Neural cell (in vitro differentiated cells): ENCODE measurements at regions not wholly inside any gene's neighbourhood (a gene's known extent, or its start where the extent isn't known, plus 50 kb on each side); places are given as distances from the start of the nearest gene placed in this dataset.

Source experiments
- H2AFZ ChIP-seq: fragments of 200-600, 300-800 bp; sonication (generic), shearing (Covaris generic); 2 replicates; pipeline ENCODE4 v1.6.0; 2014; ENCODE audit warnings: low read depth, mild to moderate bottlenecking, antibody characterized with exemption, low read length, moderate library complexity
- H3F3A ChIP-seq: fragments of 200-600 bp; shearing (Covaris generic); 2 replicates; pipeline ENCODE4 v1.6.1; 2016; ENCODE audit warnings: mild to moderate bottlenecking, moderate library complexity, mixed read lengths, antibody characterized with exemption, low read length; ENCODE audit not compliant: insufficient read depth, poor library complexity, severe bottlenecking
- H3K27ac ChIP-seq: fragments of 200-600, 300-800 bp; sonication (generic), shearing (Covaris generic); 2 replicates; pipeline ENCODE4 v1.5.1; 2014; ENCODE audit warnings: mild to moderate bottlenecking, low read length, moderate library complexity
- H3K27me3 ChIP-seq: fragments of 300-800, 200-600 bp; sonication (generic), shearing (Covaris generic); 2 replicates; pipeline ENCODE4 v1.6.0; 2014; ENCODE audit warnings: mild to moderate bottlenecking, low read depth, low read length, moderate library complexity; ENCODE audit not compliant: insufficient read depth
- H3K36me3 ChIP-seq: fragments of 300-800, 200-600 bp; sonication (generic), shearing (Covaris generic); 2 replicates; pipeline ENCODE4 v1.5.1; 2014; ENCODE audit warnings: mild to moderate bottlenecking, antibody characterized with exemption, low read length, moderate library complexity; ENCODE audit not compliant: insufficient read depth
- H3K4me2 ChIP-seq: fragments of 300-800, 200-600 bp; sonication (generic), shearing (Covaris generic); 2 replicates; pipeline ENCODE4 v1.6.0; 2014; ENCODE audit warnings: mild to moderate bottlenecking, low read length
- H3K4me3 ChIP-seq: fragments of 300-800, 200-600 bp; sonication (generic), shearing (Covaris generic); 2 replicates; pipeline ENCODE4 v1.5.1; 2014; ENCODE audit warnings: mild to moderate bottlenecking, low read length, moderate library complexity
- H3K79me2 ChIP-seq: fragments of 200-600 bp; shearing (Covaris generic); replicated peaks from 2 replicates; pipeline ENCODE4 v1.6.0; 2014; ENCODE audit warnings: mild to moderate bottlenecking, low read length, moderate library complexity; ENCODE audit not compliant: insufficient read depth
- H3K9ac ChIP-seq: fragments of 300-800, 200-600 bp; sonication (generic), shearing (Covaris generic); 2 replicates; pipeline ENCODE4 v1.6.1; 2016; ENCODE audit warnings: mild to moderate bottlenecking, low read length, mixed read lengths
- H3K9me2 ChIP-seq: fragments of 200-600 bp; shearing (Covaris generic); 2 replicates; pipeline ENCODE4 v1.6.1; 2016; ENCODE audit warnings: mild to moderate bottlenecking, low read length, mixed read lengths; ENCODE audit not compliant: insufficient read depth
- H3K9me3 ChIP-seq: fragments of 200-600, 300-800 bp; sonication (generic), shearing (Covaris generic); 2 replicates; pipeline ENCODE4 v1.6.1; 2016; ENCODE audit warnings: mild to moderate bottlenecking, mixed run types, low read length, moderate library complexity, mixed read lengths
- H4K20me1 ChIP-seq: fragments of 200-600 bp; shearing (Covaris generic); 2 replicates; pipeline ENCODE4 v1.6.1; 2016; ENCODE audit warnings: mild to moderate bottlenecking, mixed run types; ENCODE audit not compliant: insufficient read depth
- EP300 ChIP-seq: fragments of 450-650 bp; conservative IDR thresholded peaks from 2 replicates; pipeline ENCODE4 v1.6.1; 2014; ENCODE audit warnings: antibody characterized with exemption, mild to moderate bottlenecking, moderate library complexity; ENCODE audit not compliant: poor library complexity, severe bottlenecking
- EZH2 ChIP-seq: fragments of 200-600, 300-800 bp; shearing (Covaris generic), sonication (generic); IDR thresholded peaks from 2 replicates; pipeline ENCODE4 v1.6.1; 2014; ENCODE audit warnings: antibody characterized with exemption, low read length, borderline replicate concordance, mild to moderate bottlenecking; ENCODE audit not compliant: insufficient read depth, poor library complexity, severe bottlenecking
- MXI1 ChIP-seq: fragments of 450-650 bp; conservative IDR thresholded peaks from 2 replicates; pipeline ENCODE4 v1.6.1; 2014; ENCODE audit warnings: antibody characterized with exemption, mild to moderate bottlenecking; ENCODE audit not compliant: poor library complexity, severe bottlenecking
- POLR2AphosphoS5 ChIP-seq: IDR thresholded peaks from 2 replicates; pipeline ENCODE4 v1.6.1; 2012
- RAD21 ChIP-seq: fragments of 450-650 bp; conservative IDR thresholded peaks from 2 replicates; pipeline ENCODE4 v1.6.1; 2014; ENCODE audit warnings: antibody characterized with exemption, mild to moderate bottlenecking, moderate library complexity
- SMC3 ChIP-seq: fragments of 450-650 bp; conservative IDR thresholded peaks from 2 replicates; pipeline ENCODE4 v1.6.1; 2014; ENCODE audit warnings: antibody characterized with exemption, mild to moderate bottlenecking, moderate library complexity; ENCODE audit not compliant: poor library complexity
- TAF1 ChIP-seq: IDR thresholded peaks from 2 replicates; pipeline ENCODE4 v1.6.1; 2012; ENCODE audit warnings: low read depth
- TF ChIP-seq, protein P1 (sequence below): fragments of 450-650 bp; IDR thresholded peaks from 2 replicates; pipeline ENCODE4 v1.5.1; 2014; ENCODE audit warnings: antibody characterized with exemption, mild to moderate bottlenecking, moderate library complexity; ENCODE audit not compliant: poor library complexity, severe bottlenecking
- TF ChIP-seq, protein P2 (sequence below): IDR thresholded peaks from 2 replicates; pipeline ENCODE4 v1.6.1; 2012; ENCODE audit warnings: borderline replicate concordance

DNA sequence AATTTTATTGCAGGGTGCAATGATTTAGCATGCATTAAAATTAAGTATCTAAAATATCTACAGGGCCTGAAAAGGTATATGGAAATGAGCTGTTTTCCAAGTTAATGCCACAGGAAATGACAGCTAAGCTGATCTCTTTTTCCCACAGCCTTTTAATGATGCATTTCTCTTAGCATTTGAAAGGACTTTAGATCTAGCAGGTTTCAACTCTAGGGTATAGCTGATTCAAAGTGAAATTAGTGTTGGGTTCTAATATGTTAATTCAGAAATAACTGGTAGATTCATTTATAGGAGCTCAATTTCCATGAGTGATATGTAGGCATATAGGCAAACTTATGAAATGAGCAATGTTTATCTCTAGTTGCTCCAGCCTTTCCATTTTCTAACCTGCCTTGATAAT lies 274.2 kb downstream of the CASP12 start:
- H3F3A ChIP-seq: no peaks in the 10 kb centered on the region
- H4K20me1 ChIP-seq: no peaks in the 10 kb centered on the region
- H3K36me3 ChIP-seq: no peaks in the 10 kb centered on the region
- H3K27me3 ChIP-seq: no peaks in the 10 kb centered on the region
- H3K4me3 ChIP-seq: no peak overlapping the region
- H2AFZ ChIP-seq: no peak overlapping the region
- H3K79me2 ChIP-seq: no peaks in the 10 kb centered on the region
- H3K4me2 ChIP-seq: no peak overlapping the region
- TF ChIP-seq SMC3 (no peak), EZH2 (no peak), RAD21 (no peak)
- H3K27ac ChIP-seq: no peak overlapping the region
- no peaks in the 10 kb centered on the region for H3K9me3 ChIP-seq
- H3K9ac ChIP-seq: no peak overlapping the region
- H3K9me2 ChIP-seq: no peaks in the 10 kb centered on the region

DNA sequence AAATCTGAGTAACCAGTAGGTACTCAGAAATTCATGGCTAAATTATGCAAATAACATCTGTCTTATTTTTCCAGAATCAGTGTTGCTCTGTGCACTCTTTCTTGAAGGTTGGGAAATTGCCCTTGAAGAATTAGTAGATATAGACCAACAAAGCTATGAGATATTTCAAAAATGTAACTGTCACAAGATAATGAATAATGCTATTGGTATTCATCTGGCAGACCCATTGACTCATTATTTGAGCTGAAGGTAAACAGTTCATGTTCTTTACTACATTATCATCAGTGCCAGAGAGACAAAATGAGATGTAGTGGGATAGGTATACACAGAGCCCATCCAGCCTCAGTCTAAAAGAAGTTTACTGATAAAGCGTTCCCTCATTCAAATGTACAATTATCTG lies 274.7 kb downstream of the CASP12 start:
- Histone ChIP-seq H3F3A (no peaks in the 10 kb centered on the region), H2AFZ (no peak overlapping the region), H3K9me3 (no peaks in the 10 kb centered on the region), H3K4me2 (no peak overlapping the region), H3K4me3 (no peak overlapping the region), H3K27ac (no peak overlapping the region), H3K36me3 (no peaks in the 10 kb centered on the region), H4K20me1 (no peaks in the 10 kb centered on the region), H3K9ac (no peak overlapping the region), H3K27me3 (no peaks in the 10 kb centered on the region), H3K79me2 (no peaks in the 10 kb centered on the region), H3K9me2 (no peaks in the 10 kb centered on the region)
- TF ChIP-seq RAD21: no peak
- no peak for TF ChIP-seq EP300
- TF ChIP-seq, protein P1, sequence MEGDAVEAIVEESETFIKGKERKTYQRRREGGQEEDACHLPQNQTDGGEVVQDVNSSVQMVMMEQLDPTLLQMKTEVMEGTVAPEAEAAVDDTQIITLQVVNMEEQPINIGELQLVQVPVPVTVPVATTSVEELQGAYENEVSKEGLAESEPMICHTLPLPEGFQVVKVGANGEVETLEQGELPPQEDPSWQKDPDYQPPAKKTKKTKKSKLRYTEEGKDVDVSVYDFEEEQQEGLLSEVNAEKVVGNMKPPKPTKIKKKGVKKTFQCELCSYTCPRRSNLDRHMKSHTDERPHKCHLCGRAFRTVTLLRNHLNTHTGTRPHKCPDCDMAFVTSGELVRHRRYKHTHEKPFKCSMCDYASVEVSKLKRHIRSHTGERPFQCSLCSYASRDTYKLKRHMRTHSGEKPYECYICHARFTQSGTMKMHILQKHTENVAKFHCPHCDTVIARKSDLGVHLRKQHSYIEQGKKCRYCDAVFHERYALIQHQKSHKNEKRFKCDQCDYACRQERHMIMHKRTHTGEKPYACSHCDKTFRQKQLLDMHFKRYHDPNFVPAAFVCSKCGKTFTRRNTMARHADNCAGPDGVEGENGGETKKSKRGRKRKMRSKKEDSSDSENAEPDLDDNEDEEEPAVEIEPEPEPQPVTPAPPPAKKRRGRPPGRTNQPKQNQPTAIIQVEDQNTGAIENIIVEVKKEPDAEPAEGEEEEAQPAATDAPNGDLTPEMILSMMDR: no peak
- TF ChIP-seq SMC3: no peak
- TF ChIP-seq POLR2AphosphoS5: no peak
- no peak for TF ChIP-seq EZH2
- no peak for TF ChIP-seq TAF1
- TF ChIP-seq MXI1: no peak
- TF ChIP-seq, protein P2, sequence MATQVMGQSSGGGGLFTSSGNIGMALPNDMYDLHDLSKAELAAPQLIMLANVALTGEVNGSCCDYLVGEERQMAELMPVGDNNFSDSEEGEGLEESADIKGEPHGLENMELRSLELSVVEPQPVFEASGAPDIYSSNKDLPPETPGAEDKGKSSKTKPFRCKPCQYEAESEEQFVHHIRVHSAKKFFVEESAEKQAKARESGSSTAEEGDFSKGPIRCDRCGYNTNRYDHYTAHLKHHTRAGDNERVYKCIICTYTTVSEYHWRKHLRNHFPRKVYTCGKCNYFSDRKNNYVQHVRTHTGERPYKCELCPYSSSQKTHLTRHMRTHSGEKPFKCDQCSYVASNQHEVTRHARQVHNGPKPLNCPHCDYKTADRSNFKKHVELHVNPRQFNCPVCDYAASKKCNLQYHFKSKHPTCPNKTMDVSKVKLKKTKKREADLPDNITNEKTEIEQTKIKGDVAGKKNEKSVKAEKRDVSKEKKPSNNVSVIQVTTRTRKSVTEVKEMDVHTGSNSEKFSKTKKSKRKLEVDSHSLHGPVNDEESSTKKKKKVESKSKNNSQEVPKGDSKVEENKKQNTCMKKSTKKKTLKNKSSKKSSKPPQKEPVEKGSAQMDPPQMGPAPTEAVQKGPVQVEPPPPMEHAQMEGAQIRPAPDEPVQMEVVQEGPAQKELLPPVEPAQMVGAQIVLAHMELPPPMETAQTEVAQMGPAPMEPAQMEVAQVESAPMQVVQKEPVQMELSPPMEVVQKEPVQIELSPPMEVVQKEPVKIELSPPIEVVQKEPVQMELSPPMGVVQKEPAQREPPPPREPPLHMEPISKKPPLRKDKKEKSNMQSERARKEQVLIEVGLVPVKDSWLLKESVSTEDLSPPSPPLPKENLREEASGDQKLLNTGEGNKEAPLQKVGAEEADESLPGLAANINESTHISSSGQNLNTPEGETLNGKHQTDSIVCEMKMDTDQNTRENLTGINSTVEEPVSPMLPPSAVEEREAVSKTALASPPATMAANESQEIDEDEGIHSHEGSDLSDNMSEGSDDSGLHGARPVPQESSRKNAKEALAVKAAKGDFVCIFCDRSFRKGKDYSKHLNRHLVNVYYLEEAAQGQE: no peak

DNA sequence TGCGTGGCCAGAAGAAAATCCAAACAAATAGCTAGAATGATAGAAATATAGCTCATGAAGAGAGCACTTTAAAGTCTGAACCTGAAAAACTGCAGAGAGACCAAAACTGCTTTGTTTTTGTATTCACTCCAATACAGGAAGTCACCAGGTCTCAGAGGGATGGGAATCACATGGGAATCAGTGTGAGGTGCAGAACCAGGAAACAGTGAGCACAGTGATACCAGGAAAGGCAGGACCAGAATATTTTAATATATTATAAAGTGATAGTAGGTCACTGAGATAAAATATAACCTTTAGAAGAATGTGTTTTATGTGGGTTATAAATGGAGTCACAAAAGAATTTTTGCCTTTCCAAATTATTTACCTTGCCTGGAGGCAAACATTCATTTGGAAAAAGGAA lies 277.3 kb downstream of the CASP12 start:
- Histone ChIP-seq H3K9me2 (no peaks in the 10 kb centered on the region), H3K79me2 (no peaks in the 10 kb centered on the region), H3K27me3 (no peaks in the 10 kb centered on the region), H3K36me3 (no peaks in the 10 kb centered on the region), H3F3A (no peaks in the 10 kb centered on the region), H4K20me1 (no peaks in the 10 kb centered on the region), H3K9ac (no peak overlapping the region), H3K9me3 (no peaks in the 10 kb centered on the region), H2AFZ (no peak overlapping the region), H3K4me2 (no peak overlapping the region), H3K4me3 (no peak overlapping the region), H3K27ac (no peak overlapping the region)
- TF ChIP-seq RAD21 (no peak), EP300 (no peak), TAF1 (no peak), SMC3 (no peak), POLR2AphosphoS5 (no peak), MXI1 (no peak), EZH2 (no peak)
- TF ChIP-seq, protein P1: no peak
- TF ChIP-seq, protein P2: no peak
